ENCODE measurements at regions not wholly inside any gene's neighbourhood (a gene's known extent, or its start where the extent isn't known, plus 50 kb on each side); places are given as distances from the start of the nearest gene placed in this dataset.
"Not testable (repeated sequence)": the region's sequence is repeated elsewhere in the genome, so short reads cannot be mapped to it uniquely, and the experiment has no call there.

GRCh38 chrX:98207947-98208346, 1324.2 kb downstream of the RPA4 start:
- Mint-ChIP-seq H3K27me3 (ENCODE audit: unreplicated experiment) (no peaks in the 10 kb centered on the region), H3K4me3 (ENCODE audit: unreplicated experiment) (no peak overlapping the region), H3K27ac (ENCODE audit: unreplicated experiment) (no peak overlapping the region), H3K4me1 (ENCODE audit: unreplicated experiment) (peaks cover 2% of the 10 kb centered on the region), H3K36me3 (ENCODE audit: unreplicated experiment) (no peaks in the 10 kb centered on the region), H3K9me3 (ENCODE audit: unreplicated experiment) (peaks cover 32% of the 10 kb centered on the region)
- no peak for TF ChIP-seq CTCF (IDR thresholded peaks at IDR 0.05)
- DNase-seq (ENCODE audit: extremely low spot score, unreplicated experiment) = no peak

- H3K27ac Mint-ChIP-seq (ENCODE audit: unreplicated experiment) = no peak overlapping the region
Measured at GRCh38 chrX:98231003-98231402, 1347.3 kb downstream of the RPA4 start.

GRCh38 chrX:98240061-98240460, 1356.4 kb downstream of the RPA4 start:
- not testable (repeated sequence) for H3K27me3 Mint-ChIP-seq (ENCODE audit: unreplicated experiment); H3K4me3 Mint-ChIP-seq (ENCODE audit: unreplicated experiment); H3K36me3 Mint-ChIP-seq (ENCODE audit: unreplicated experiment); H3K27ac Mint-ChIP-seq (ENCODE audit: unreplicated experiment); H3K4me1 Mint-ChIP-seq (ENCODE audit: unreplicated experiment); DNase-seq (ENCODE audit: extremely low spot score, unreplicated experiment)
- H3K9me3 Mint-ChIP-seq (ENCODE audit: unreplicated experiment) = peaks cover 30% of the 10 kb centered on the region

More at GRCh38 chrX:98231003-98231402, 1347.3 kb downstream of the RPA4 start:
- H3K4me3 Mint-ChIP-seq (ENCODE audit: unreplicated experiment) = no peak overlapping the region
- no peaks in the 10 kb centered on the region for H3K36me3 Mint-ChIP-seq (ENCODE audit: unreplicated experiment)
- no peaks in the 10 kb centered on the region for H3K4me1 Mint-ChIP-seq (ENCODE audit: unreplicated experiment)
- TF ChIP-seq CTCF (IDR thresholded peaks at IDR 0.05) = no peak
- DNase-seq (ENCODE audit: extremely low spot score, unreplicated experiment) = no peak
- H3K27me3 Mint-ChIP-seq (ENCODE audit: unreplicated experiment) = no peaks in the 10 kb centered on the region
- peaks cover 27% of the 10 kb centered on the region for H3K9me3 Mint-ChIP-seq (ENCODE audit: unreplicated experiment)

GRCh38 chrX:98263135-98263534, 1379.4 kb downstream of the RPA4 start:
- H3K36me3 Mint-ChIP-seq (ENCODE audit: unreplicated experiment) = no peaks in the 10 kb centered on the region
- H3K9me3 Mint-ChIP-seq (ENCODE audit: unreplicated experiment) = peaks cover 16% of the 10 kb centered on the region
- TF ChIP-seq CTCF (IDR thresholded peaks at IDR 0.05) = no peak
- H3K4me3 Mint-ChIP-seq (ENCODE audit: unreplicated experiment) = no peak overlapping the region
- H3K27me3 Mint-ChIP-seq (ENCODE audit: unreplicated experiment) = no peaks in the 10 kb centered on the region
- no peaks in the 10 kb centered on the region for H3K4me1 Mint-ChIP-seq (ENCODE audit: unreplicated experiment)
- H3K27ac Mint-ChIP-seq (ENCODE audit: unreplicated experiment) = no peak overlapping the region
- no peak for DNase-seq (ENCODE audit: extremely low spot score, unreplicated experiment)

- Mint-ChIP-seq H3K4me3 (ENCODE audit: unreplicated experiment) (no peak overlapping the region), H3K4me1 (ENCODE audit: unreplicated experiment) (no peaks in the 10 kb centered on the region), H3K27me3 (ENCODE audit: unreplicated experiment) (no peaks in the 10 kb centered on the region), H3K9me3 (ENCODE audit: unreplicated experiment) (peaks cover 21% of the 10 kb centered on the region), H3K27ac (ENCODE audit: unreplicated experiment) (no peak overlapping the region), H3K36me3 (ENCODE audit: unreplicated experiment) (no peaks in the 10 kb centered on the region)
- TF ChIP-seq CTCF (IDR thresholded peaks at IDR 0.05) = no peak
- no peak for DNase-seq (ENCODE audit: extremely low spot score, unreplicated experiment)
Measured at GRCh38 chrX:98289726-98290125, 1406.0 kb downstream of the RPA4 start.

- no peak overlapping the region for H3K4me3 Mint-ChIP-seq (ENCODE audit: unreplicated experiment)
Measured at GRCh38 chrX:98294310-98294709, 1410.6 kb downstream of the RPA4 start.

More at GRCh38 chrX:98294310-98294709, 1410.6 kb downstream of the RPA4 start:
- no peak for TF ChIP-seq CTCF (IDR thresholded peaks at IDR 0.05)
- Mint-ChIP-seq H3K27ac (ENCODE audit: unreplicated experiment) (no peak overlapping the region), H3K27me3 (ENCODE audit: unreplicated experiment) (no peaks in the 10 kb centered on the region), H3K36me3 (ENCODE audit: unreplicated experiment) (no peaks in the 10 kb centered on the region), H3K4me1 (ENCODE audit: unreplicated experiment) (no peaks in the 10 kb centered on the region), H3K9me3 (ENCODE audit: unreplicated experiment) (peaks cover 13% of the 10 kb centered on the region)
- DNase-seq (ENCODE audit: extremely low spot score, unreplicated experiment) = no peak

Measured in osteocyte (in vitro differentiated cells).